ENCODE measurements at regions not wholly inside any gene's neighbourhood (a gene's known extent, or its start where the extent isn't known, plus 50 kb on each side); places are given as distances from the start of the nearest gene placed in this dataset.

- Histone ChIP-seq H3K27ac (ENCODE audit: extremely low read length, insufficient read depth, low read length) (no peak overlapping the region), H3K4me3 (replicated peaks in 1 of 3; ENCODE audit: insufficient read depth in 1 of 3, low read depth in 2 of 3, low read length in 3 of 3) (no peak overlapping the region), H3K36me3 (replicated peaks in 1 of 2; ENCODE audit: control insufficient read depth in 1 of 2, insufficient read depth in 2 of 2, low read length in 2 of 2) (no peaks in the 10 kb centered on the region), H3K9me3 (ENCODE audit: low read length) (no peaks in the 10 kb centered on the region), H3K9ac (ENCODE audit: insufficient read depth, low read depth, low read length) (no peak overlapping the region), H2AFZ (ENCODE audit: low read length) (no peak overlapping the region), H3K27me3 (ENCODE audit: control insufficient read depth in 1 of 2, insufficient read depth in 2 of 2, low read length in 2 of 2) (no peaks in the 10 kb centered on the region), H3K4me2 (ENCODE audit: low read depth, low read length) (no peak overlapping the region), H3K4me1 (ENCODE audit: insufficient read depth, low read length) (no peaks in the 10 kb centered on the region), H4K20me1 (ENCODE audit: insufficient read depth, low read length) (no peaks in the 10 kb centered on the region), H3K79me2 (ENCODE audit: insufficient read depth, low read length) (no peaks in the 10 kb centered on the region)
- no TSS peak for BruUV-seq (replicated peaks)
- in situ Hi-C loops (cut with HindIII; ENCODE audit: extremely low pct_ligation_motif_present, low pct_unique_long_range_greater_than_20kb) (no loop called here), intact Hi-C loops (cut with micrococcal nuclease; ENCODE audit: unreplicated experiment) (no loop called here)
- 5% methylated on average over 1 of the region's 1 CpG for WGBS (ENCODE audit: low lambda C conversion rate)
- ChIA-PET POLR2A (no interaction called here), CTCF (ENCODE audit: low intra/inter-chr PET ratio, low total read pairs) (no interaction called here)
- no peak for FAIRE-seq
- no peak for DNase-seq (ENCODE audit: low spot score)
- TF ChIP-seq GFI1 (CRISPR knock-in tag; IDR thresholded peaks at IDR 0.05; ENCODE audit: borderline replicate concordance): no peak
- TF ChIP-seq NR0B2 (CRISPR knock-in tag; IDR thresholded peaks at IDR 0.05): no peak
- TF ChIP-seq CEBPB (IDR thresholded peaks at IDR 0.05; ENCODE audit: borderline replicate concordance, low read depth, low read length): peak; percentile 47; the same call in 1 of the 2 replicates
- TF ChIP-seq ATF7 (IDR thresholded peaks at IDR 0.05): peak; percentile 49
- TF ChIP-seq ATF7 (CRISPR knock-in tag; IDR thresholded peaks at IDR 0.05): no peak
- no peak for TF ChIP-seq ZNF639 (CRISPR knock-in tag; conservative IDR thresholded peaks at IDR 0.05)
- no peak for TF ChIP-seq SP140L (CRISPR knock-in tag; IDR thresholded peaks at IDR 0.05; ENCODE audit: borderline replicate concordance)
- TF ChIP-seq DMAP1 (CRISPR knock-in tag; IDR thresholded peaks at IDR 0.05): no peak
- no peak for ATAC-seq
Measured at GRCh38 chr16:59126486-59126885, 392.4 kb upstream of the GOT2 start.

GRCh38 chr16:59124056-59124455 lies 389.9 kb upstream of the GOT2 start:
- intact Hi-C loops (cut with micrococcal nuclease; ENCODE audit: unreplicated experiment): no loop called here
- WGBS (ENCODE audit: low lambda C conversion rate): 0% methylated on average over 2 of the region's 2 CpGs
- H2AFZ ChIP-seq (ENCODE audit: low read length): no peak overlapping the region
- BruUV-seq (replicated peaks): no TSS peak
- CTCF ChIA-PET (ENCODE audit: low intra/inter-chr PET ratio, low total read pairs): no interaction called here
- no peak overlapping the region for H3K9ac ChIP-seq (ENCODE audit: insufficient read depth, low read depth, low read length)
- no peak overlapping the region for H3K27ac ChIP-seq (ENCODE audit: extremely low read length, insufficient read depth, low read length)
- H3K4me1 ChIP-seq (ENCODE audit: insufficient read depth, low read length): no peaks in the 10 kb centered on the region
- H3K79me2 ChIP-seq (ENCODE audit: insufficient read depth, low read length): no peaks in the 10 kb centered on the region
- H3K27me3 ChIP-seq (ENCODE audit: control insufficient read depth in 1 of 2, insufficient read depth in 2 of 2, low read length in 2 of 2): no peaks in the 10 kb centered on the region
- FAIRE-seq (no peak), DNase-seq (ENCODE audit: low spot score) (no peak), ATAC-seq (no peak)
- H3K4me3 ChIP-seq (replicated peaks in 1 of 3; ENCODE audit: insufficient read depth in 1 of 3, low read depth in 2 of 3, low read length in 3 of 3): no peak overlapping the region
- H4K20me1 ChIP-seq (ENCODE audit: insufficient read depth, low read length): no peaks in the 10 kb centered on the region
- H3K4me2 ChIP-seq (ENCODE audit: low read depth, low read length): no peak overlapping the region
- H3K9me3 ChIP-seq (ENCODE audit: low read length): no peaks in the 10 kb centered on the region
- in situ Hi-C loops (cut with HindIII; ENCODE audit: extremely low pct_ligation_motif_present, low pct_unique_long_range_greater_than_20kb): no loop called here
- H3K36me3 ChIP-seq (replicated peaks in 1 of 2; ENCODE audit: control insufficient read depth in 1 of 2, insufficient read depth in 2 of 2, low read length in 2 of 2): no peaks in the 10 kb centered on the region
- POLR2A ChIA-PET: no interaction called here
- TF ChIP-seq ZNF572 (CRISPR knock-in tag; IDR thresholded peaks at IDR 0.05) (no peak), ZNF883 (CRISPR knock-in tag; IDR thresholded peaks at IDR 0.05; ENCODE audit: not compliant biosample characterization) (no peak), REXO4 (CRISPR knock-in tag; IDR thresholded peaks at IDR 0.05; ENCODE audit: borderline replicate concordance) (no peak), PAWR (CRISPR knock-in tag; IDR thresholded peaks at IDR 0.05; ENCODE audit: borderline replicate concordance) (no peak), ZNF747 (CRISPR knock-in tag; IDR thresholded peaks at IDR 0.05; ENCODE audit: borderline replicate concordance) (no peak), NCOA5 (CRISPR knock-in tag; IDR thresholded peaks at IDR 0.05) (no peak), PAXIP1 (CRISPR knock-in tag; conservative IDR thresholded peaks at IDR 0.05) (no peak)

Data from HepG2 (cell line).